ENCODE measurements at regions not wholly inside any gene's neighbourhood (a gene's known extent, or its start where the extent isn't known, plus 50 kb on each side); places are given as distances from the start of the nearest gene placed in this dataset.
"Not testable (repeated sequence)": the region's sequence is repeated elsewhere in the genome, so short reads cannot be mapped to it uniquely, and the experiment has no call there.

DNA sequence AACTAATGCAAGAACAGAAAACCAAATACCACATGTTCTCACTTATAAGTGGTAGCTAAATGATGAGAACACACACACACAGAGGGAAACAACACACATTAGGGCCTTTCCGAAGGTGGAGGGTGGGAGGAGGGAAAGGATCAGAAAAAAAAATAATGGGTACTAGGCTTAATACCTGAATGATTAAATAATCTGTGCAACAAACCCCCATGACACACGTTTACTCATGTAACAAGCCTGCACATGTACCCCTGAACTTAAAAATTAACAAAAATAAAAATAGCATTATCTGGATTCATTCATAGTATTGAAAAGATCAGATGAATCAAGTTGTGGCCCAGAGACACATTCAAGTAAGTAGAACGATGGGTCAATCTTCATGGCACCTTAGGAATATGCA lies 159.5 kb upstream of the POT1 start:
- no peak for DNase-seq

- no peak for DNase-seq
Observed at GRCh38 chr7:125088555-125088954, 158.9 kb upstream of the POT1 start.

DNA sequence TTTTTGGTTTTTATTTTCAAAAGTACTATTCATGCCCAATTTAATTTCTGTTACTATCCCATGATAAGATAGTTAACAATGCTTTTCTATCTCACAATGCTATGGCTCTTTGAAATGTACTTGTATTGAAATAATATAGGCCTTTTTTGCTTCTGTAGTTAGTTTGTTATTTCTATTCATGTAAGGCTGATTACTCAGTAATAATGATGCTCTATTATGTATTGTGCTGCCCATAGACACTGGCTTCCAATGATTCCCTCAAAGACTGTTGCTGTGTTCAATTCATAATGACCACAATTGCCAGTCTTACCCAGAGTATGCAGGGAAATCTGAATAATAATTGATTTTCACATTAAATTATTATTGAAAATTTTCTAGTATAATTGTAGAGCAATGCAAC lies 155.5 kb upstream of the POT1 start:
- DNase-seq: no peak

- DNase-seq: no peak
Observed at GRCh38 chr7:125084196-125084595, 154.6 kb upstream of the POT1 start.

GRCh38 chr7:125074141-125074540 lies 144.5 kb upstream of the POT1 start:
- DNase-seq: no peak

DNA sequence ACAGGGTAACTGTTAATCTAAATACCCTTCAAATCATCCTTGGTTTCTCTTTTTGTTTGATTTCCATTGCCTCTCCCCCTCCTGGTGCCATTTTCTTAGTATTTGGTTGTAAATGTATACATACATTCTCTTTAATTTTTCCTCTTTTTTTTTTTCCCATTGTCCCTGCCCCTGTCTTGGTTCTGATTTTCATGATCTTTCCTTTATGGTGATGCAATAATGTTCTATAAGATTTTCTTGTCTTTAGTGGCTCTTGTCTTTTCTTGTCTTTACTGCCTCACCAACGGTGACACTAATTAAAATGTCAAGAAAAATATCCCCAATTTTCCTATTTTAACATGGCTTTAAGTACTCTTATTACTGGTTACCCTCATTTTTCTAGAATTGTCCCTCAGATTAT lies 135.9 kb upstream of the POT1 start:
- no peak for DNase-seq

- no peak for DNase-seq
Observed at GRCh38 chr7:125065001-125065400, 135.4 kb upstream of the POT1 start.

GRCh38 chr7:125061776-125062397 lies 132.3 kb upstream of the POT1 start:
- DNase-seq: no peak

DNA sequence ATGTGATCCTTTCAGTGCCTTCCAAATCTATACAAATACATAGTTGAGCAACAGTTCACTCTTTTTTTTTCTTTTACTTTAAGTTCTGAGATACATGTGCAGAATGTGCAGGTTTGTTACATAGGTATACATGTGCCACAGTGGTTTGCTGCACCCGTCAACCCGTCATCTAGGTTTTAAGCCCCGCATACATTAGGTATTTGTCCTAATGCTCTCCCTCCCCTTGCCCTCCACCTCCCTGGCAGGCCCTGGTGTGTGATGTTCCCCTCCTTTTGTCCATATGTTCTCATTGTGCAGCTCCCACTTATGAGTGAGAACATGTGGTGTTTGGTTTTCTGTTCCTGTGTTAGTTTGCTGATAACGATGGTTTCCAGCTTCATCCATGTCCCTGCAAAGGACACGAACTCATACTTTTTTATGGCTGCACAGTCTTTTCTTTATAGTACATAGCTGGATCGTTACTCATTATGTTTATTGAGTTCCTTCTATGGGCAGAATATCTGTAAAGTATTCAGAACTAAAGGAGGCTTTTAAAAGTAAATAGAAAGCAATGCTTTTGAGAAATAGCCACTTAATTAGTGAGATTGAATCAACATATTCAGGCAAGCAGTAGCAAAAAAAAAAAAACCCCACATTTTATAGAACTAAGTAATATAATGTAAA lies 131.6 kb upstream of the POT1 start:
- DNase-seq: not testable (repeated sequence)

DNA sequence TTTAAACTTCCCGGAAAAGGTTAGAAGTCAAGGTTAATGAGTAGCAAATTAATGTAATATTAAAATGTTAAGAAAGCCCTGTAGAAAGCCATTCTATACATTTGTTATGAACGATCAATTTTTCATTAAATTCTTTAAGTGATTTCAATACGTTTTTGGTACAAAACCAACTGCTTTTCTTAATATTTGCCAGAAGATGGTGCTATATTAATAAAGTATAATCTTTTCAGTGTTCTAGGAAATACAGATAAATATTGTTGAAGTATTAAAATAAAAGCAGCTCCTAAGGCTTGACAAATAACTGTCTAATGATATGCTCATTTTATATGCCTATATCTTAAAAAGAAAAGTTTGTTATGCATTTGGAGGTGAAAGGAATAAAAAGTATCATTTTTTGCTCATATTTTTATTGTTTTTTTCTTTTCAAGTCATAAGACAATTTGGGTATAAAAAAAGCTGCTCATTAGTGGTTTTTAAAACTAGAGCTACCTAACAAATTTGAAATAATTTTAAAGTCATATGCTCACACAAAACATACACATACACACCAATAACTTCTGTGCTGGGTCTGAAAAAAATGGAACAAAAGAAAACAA lies 130.3 kb upstream of the POT1 start:
- DNase-seq: no peak

DNA sequence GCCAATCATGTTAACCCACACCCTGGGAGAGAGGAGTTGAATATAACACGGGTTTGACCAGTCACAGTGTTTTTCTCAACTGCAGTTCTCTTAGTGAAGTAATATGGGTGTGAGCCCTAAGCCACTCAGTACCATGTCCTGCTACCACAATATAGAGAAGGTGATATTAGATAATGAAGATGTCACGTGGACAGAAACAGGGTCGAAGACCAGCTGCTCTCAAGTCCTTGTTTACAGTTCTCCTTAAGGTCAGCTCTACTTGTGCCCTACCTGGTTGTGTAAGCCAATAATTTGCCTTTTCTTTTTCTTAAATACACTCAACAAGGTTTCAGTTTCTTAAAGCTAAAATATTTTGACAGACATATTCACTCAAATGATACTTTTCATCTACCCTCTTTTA lies 128.3 kb upstream of the POT1 start:
- no peak for DNase-seq

- DNase-seq: no peak
Observed at GRCh38 chr7:125055376-125055775, 125.8 kb upstream of the POT1 start.

DNA sequence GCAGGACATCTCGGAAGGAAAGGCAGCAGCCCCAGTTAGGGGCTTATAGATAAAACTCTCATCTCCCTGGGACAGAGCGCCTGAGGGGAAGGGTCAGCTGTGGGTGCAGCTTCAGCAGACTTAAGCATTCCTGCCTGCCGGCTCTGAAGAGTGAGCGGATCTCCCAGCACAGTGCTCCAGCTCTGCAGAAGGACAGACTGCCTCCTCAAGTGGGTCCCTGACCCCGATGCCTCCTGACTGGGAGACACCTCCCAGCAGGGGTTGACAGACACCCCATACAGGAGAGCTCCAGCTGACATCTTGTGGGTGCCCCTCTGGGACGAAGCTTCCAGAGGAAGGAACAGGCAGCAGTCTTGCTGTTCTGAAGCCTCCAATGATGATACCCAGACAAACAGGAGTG lies 117.1 kb upstream of the POT1 start:
- DNase-seq: no peak

DNA sequence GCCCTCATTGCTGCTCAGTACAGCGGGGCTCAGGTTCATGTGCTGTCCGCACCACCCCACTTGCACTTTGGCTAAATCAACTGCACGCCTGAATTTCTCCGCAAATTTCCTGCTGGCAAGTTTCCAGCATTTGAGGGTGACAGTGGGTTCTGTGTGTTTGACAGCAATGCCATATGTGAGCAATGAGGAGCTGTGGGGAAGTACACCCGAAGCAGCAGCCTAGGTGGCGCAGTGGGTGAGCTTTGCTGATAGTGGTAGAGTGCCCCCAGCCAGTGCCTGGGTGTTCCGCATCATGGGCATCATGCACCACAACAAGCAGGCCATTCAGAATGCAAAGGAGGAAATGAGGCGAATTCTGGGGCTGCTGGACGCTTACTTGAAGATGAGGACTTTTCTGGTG lies 103.9 kb upstream of the POT1 start:
- no peak for DNase-seq

DNA sequence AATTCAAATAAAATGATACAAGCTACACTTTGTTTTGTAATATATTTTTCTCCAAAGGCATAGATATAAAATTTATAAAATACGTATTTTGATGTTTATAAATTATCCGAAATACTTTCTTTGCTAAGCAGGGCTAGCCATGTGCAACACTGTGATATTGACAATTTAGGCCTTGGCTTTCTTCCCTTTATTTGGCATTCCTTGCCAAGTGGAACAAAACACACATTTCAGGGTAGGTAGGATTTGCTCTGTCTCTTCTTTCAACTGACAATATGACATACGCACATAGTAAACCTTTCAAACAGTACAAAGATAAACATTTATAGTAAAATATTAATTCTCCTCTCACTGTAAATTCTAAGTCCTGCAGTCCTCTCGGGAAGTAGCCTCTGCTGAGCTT lies 103.3 kb upstream of the POT1 start:
- no peak for DNase-seq

DNA sequence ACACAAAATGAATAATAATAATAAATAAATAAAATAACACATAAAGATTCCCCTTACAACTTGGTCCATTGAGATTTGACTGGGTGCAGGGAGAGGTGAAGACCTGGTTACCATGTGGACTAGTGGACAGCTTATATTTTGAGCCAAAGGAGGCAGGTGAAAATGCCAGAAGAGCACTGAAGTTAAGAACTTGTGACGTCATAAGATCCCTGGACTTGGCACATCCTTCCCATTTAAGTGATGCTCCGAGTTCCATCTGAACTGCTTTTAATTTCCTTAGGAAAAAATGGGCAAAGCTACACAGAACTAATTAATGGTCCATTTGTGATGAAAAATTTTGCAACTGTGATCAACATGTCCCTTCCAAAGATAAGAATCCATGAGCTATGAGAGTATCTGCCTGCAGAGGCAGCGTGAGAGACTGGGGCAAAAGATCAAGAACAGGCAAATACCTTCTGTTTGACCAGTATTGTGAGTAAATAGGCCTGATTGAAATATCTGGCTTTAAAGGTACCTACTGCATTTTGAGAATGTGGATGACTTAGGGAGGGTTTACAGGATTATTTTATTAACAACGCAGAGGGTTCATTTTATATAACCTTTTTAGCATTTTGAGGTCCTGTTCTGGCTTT lies 101.2 kb upstream of the POT1 start:
- DNase-seq: no peak

- no peak for DNase-seq
Observed at GRCh38 chr7:125025620-125026019, 96.0 kb upstream of the POT1 start.

DNA sequence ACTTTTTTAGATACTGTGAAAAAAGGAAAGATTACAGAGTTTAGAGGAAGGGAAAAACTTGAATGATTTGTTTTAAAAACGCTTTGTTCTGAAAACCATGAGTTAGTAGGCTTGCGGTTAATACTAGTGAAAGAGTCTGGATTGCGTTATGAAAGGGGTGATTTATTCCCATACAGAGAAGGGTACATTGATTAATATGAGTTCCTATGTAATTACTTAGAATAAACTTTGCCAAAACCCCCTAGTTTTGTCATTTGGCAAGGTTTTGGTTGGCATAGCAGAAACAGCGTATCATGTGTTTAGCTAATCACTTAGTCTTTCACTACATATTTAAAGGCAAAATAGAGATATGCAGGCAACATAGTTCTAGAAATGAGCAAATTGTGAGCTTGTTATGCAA lies 91.2 kb upstream of the POT1 start:
- no peak for DNase-seq

DNA sequence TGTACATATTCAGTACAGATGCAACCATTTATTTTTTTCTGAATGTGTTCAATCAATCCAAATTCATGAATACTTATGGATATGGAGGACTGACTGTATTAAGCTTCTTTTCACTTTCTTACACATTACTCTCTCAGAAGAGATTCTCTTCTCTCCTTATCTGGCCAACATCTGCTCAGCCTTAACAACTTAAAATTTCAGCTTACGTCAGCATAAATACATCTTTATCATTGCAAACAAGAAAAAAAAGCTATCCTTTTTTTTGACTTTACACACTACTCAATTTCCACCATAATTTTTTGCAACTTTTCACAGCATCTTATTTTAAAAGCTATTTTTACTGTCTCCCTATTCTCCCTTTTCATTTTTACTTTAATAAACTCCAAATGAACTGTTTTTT lies 80.9 kb upstream of the POT1 start:
- no peak for DNase-seq

DNA sequence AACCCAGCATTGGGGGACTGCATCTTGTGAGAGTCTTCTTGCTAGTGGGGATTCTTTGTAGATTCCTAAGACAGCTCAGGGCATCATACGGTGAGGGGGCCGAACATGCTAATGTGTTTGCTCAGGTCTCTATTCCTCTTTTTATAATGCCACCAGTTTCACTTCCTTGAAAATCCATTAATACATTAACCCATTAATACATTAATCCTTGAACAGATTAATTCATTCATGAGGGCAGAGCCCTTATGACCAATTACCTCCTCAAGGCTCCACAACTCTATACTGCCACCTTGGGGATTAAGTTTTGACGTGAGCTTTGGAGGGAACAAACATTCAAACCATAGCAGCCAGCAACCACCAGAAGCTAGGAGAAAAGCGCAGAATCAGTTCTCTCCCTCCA lies 67.2 kb upstream of the POT1 start:
- no peak for DNase-seq

GRCh38 chr7:124992851-124993562 lies 63.4 kb upstream of the POT1 start:
- DNase-seq: peak; percentile 1

GRCh38 chr7:124989911-124990310 lies 60.3 kb upstream of the POT1 start:
- no peak for DNase-seq

Data from 8988T (cell line).